GM19328 (cell line): ENCODE measurements at regions not wholly inside any gene's neighbourhood (a gene's known extent, or its start where the extent isn't known, plus 50 kb on each side); places are given as distances from the start of the nearest gene placed in this dataset.
"Not testable (repeated sequence)": the region's sequence is repeated elsewhere in the genome, so short reads cannot be mapped to it uniquely, and the experiment has no call there.

ENCODE experiments used
- ATAC-seq: cut with Tn5 transposase; IDR thresholded peaks from one replicate; pipeline ENCODE4 v1.9.1; 2021; ENCODE audit warnings: mild to moderate bottlenecking, moderate library complexity; ENCODE audit not compliant: unreplicated experiment

GRCh38 chr21:28325618-28326017 is 667.1 kb downstream of the LTN1 start:
- ATAC-seq, result no peak

- no peak for ATAC-seq
These were observed 668.0 kb downstream of the LTN1 start for GRCh38 chr21:28324690-28325089.

GRCh38 chr21:28317177-28317950 is 675.3 kb downstream of the LTN1 start:
- no peak for ATAC-seq

GRCh38 chr21:28311411-28312190 is 681.1 kb downstream of the LTN1 start:
- ATAC-seq, result no peak

- no peak for ATAC-seq
These were observed 682.0 kb downstream of the LTN1 start for GRCh38 chr21:28310711-28311110.

- ATAC-seq, result no peak
These were observed 682.4 kb downstream of the LTN1 start for GRCh38 chr21:28310171-28310685.

GRCh38 chr21:28309596-28309995 is 683.1 kb downstream of the LTN1 start:
- no peak for ATAC-seq

- ATAC-seq, result no peak
These were observed 684.2 kb downstream of the LTN1 start for GRCh38 chr21:28308516-28308915.

GRCh38 chr21:28299946-28300345 is 692.7 kb downstream of the LTN1 start:
- no peak for ATAC-seq

GRCh38 chr21:28298251-28298672 is 694.4 kb downstream of the LTN1 start:
- ATAC-seq, result no peak

GRCh38 chr21:28294051-28294450 is 698.6 kb downstream of the LTN1 start:
- ATAC-seq, result no peak

- no peak for ATAC-seq
These were observed 708.8 kb downstream of the LTN1 start for GRCh38 chr21:28283641-28284490.

- ATAC-seq, result no peak
These were observed 709.8 kb downstream of the LTN1 start for GRCh38 chr21:28282833-28283232.

GRCh38 chr21:28281357-28281756 is 711.3 kb downstream of the LTN1 start:
- not testable (repeated sequence) for ATAC-seq

GRCh38 chr21:28280611-28281010 is 712.1 kb downstream of the LTN1 start:
- no peak for ATAC-seq

GRCh38 chr21:28277324-28277723 is 715.4 kb downstream of the LTN1 start:
- no peak for ATAC-seq

GRCh38 chr21:28272272-28272992 is 720.2 kb downstream of the LTN1 start:
- ATAC-seq, result no peak

GRCh38 chr21:28269173-28269572 is 723.5 kb downstream of the LTN1 start:
- no peak for ATAC-seq

- no peak for ATAC-seq
These were observed 724.0 kb downstream of the LTN1 start for GRCh38 chr21:28268685-28269084.

- no peak for ATAC-seq
These were observed 725.2 kb downstream of the LTN1 start for GRCh38 chr21:28267449-28267848.
